ENCODE measurements at regions not wholly inside any gene's neighbourhood (a gene's known extent, or its start where the extent isn't known, plus 50 kb on each side); places are given as distances from the start of the nearest gene placed in this dataset.

DNA sequence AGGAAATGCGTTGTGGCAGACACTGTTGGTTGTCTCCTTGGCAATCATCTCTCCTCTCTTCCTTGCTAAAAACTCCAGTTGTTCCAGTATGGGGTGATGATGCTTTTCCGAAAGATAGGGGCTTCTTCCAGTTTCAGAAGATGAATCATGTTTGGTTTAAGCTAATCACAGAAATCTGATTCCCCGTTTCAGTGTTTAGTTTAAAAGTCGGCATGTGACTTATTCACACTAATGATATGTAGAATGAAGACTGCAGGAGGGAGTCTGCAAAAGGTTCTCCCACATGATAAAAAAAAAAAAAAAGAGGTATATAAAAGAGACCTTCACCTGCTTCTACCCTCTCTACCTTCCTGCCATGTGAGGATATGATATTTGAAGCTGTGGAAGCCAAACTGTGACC lies 239.0 kb upstream of the SIX2 start:
- DNase-seq, result no peak

DNA sequence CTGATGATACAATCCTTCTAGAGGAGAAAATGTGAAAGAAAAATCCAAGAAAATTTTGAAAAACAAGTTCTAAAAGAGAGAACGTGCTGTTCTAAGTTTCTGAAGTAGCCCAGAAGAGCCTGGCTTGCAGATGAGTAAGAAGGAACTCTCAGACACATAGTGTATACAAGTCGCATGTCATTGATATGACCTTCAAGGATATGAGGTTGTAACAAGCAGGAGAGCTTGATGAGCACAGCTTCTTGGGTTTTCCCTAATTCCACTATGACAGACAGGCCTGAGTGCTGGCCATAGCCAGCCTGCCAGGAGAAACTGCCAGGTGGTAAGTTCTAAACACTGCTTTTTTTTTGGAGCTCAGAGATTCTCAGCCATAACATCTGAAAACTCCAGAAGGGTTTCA lies 235.7 kb upstream of the SIX2 start:
- DNase-seq, result no peak

DNA sequence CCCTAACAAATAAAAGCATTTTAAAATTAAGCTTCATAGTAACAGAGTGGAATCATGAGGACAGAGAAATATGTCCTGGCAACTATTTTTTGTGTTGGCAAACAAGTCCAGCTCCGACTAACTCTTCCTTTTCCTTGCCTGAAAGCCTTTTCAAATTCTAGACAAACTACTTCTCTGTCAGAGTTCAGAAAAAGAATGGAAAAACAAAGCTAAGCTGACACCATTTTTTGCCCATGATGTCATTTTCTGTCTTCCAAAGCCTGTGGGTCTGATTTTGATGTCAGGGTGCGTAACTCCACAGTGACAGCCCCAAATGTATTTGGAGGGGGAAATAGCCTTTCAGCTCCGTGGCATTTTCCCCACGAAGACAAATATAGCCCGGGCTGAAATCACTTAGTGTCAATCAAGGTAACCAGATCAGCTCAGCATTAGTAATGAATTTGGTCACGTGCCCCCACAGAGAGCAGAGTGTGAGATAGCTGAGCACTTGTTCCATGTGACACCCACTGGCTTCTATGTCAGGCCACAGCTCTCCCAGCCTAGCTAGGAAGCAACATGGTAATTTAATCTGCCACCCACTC lies 233.0 kb upstream of the SIX2 start:
- DNase-seq, result no peak

DNA sequence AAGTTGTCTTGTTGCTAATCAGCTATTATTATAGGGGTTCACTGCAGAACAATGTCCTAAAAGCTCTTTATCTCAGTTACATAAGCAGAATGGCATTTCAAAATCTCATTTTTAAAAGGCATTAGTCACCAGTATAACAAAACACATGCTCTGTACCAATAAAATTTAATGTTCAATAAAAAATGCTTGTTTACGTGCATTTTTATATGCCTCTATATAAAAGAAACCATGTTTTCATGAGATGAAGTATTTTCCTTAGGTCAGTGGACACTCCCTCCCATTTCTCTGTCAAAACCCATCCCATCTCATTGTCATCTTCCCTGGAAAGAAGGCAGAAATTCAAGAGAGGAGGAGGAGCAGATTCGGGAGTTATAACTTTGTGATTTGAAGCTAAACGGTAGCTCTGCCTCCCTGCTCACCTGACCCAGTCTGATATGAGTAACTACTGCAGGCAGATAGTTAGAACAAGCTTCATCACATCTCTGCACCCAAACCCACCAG lies 231.9 kb upstream of the SIX2 start:
- no peak for DNase-seq

DNA sequence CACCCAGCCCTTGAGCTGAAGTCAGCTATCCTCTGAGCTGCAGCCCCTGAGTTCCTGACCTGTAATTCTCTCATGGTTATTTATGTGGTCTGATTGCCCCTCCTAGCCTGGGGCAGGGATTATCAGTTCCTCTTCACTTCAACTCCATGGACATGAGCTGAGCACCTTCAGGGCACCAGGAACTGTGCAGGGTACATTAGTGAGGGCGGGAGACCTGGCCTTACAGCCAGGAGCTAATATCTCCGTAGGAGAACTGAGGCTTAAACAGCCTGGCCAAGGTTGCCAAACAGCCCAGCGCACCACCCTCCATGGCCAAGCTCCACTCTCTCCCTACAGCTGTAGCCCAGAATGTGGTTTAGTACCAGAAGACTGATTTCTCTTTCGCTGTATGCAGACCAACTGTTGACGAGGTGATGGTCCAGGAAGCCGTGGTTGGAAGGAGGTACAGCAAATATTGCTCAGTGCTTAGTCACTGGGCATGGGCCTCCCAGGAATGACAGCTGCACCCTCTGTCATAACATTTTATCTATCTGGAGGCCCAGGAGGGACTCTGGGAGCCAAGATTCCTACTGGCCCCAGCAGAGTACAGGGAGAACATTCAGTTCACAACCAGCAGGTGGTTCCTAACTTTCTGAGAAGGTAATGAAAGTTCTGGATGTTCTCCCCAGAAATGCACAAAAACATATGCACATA lies 228.7 kb upstream of the SIX2 start:
- no peak for DNase-seq

DNA sequence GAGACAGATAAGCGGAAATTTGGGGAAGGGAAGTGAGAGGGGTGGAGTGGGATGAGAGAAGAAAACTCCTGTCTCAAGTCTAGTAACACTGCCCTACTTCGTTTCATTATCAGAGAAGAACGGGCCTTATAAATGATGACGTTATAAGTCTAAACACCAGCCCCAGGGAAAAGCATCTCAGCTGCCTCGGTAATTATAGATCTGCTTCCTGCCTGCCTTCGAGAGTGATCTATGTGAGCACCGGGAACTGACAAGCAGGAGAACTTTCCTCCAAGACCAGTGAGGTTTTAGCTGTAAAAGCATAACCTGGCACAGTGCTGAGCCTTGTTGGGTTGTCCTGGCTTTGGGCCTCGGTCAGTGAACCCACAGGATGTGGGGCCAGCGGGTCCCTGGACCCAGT lies 227.9 kb upstream of the SIX2 start:
- no peak for DNase-seq

DNA sequence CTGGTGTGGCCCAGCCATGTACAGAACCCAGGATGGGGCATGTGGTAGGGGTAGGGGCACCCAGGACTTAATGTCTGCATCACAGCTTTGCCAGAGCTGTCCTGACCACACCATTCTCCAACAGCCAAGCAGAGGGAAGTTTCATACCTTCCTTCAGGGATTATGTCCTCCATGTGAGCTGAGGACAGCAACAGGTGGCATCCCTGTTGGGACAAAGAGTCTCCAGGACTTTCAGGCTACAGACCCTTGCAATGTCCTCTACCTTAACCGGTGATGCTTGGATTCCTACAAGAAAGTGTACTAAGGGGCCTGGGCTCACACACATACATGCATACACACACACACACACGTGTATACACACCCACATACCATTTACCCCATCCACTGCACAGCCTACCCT lies 227.0 kb upstream of the SIX2 start:
- DNase-seq, result no peak

DNA sequence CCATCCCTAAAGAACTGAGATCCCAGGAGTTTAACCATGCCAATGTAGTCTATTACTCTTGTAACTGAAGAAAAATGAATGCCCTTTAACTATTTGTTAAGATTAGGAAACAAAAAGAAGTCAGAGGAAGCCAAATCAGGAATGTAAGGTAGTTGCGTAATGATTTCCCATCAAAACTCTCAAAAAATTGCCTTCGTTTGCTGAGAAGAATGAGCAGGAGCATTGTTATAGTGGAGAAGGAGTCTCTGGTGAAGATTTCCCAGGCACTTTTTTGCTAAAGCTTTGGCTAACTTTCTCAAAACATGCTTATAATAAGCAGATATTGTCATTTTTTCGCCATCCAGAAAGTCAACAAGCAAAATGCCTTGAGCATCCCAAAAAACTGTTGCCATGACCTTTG lies 224.0 kb upstream of the SIX2 start:
- no peak for DNase-seq

DNA sequence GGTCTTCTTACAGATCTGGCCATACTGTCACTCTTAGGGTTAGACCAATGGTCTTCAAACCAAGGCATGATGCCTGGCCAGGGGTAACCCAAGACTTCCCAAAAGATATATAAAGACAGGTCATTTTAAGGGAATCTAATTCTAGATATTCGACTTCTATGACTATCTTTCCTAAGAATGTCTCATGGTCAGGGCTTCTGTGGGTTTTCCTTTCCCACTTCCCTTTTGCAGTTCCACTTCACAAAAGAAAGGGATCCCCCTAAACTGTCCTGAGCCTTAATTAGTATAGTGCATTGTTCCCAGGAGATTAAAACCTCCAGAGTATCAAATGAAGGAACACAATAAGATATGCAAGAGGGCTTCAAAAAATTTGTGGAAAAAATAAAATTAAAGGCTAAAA lies 223.6 kb upstream of the SIX2 start:
- no peak for DNase-seq

DNA sequence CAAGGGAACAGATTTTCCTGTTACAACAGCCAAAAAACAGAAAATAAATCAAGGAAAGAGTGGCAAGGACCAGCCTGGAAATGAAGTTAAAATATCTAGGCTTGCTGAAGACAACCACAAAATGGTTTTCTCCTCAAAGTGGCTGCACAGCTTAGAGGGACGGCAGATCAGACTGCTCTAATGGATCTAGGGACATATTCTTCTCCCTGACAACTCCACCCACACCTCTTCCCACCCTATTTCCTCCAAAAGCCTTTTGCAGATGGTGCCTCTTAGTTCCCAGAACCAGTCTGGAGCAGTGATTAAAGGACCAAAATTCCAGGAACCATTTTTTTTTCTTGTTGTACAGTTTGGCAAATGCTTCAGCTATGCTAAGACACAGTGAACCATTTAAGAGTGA lies 220.2 kb upstream of the SIX2 start:
- no peak for DNase-seq

DNA sequence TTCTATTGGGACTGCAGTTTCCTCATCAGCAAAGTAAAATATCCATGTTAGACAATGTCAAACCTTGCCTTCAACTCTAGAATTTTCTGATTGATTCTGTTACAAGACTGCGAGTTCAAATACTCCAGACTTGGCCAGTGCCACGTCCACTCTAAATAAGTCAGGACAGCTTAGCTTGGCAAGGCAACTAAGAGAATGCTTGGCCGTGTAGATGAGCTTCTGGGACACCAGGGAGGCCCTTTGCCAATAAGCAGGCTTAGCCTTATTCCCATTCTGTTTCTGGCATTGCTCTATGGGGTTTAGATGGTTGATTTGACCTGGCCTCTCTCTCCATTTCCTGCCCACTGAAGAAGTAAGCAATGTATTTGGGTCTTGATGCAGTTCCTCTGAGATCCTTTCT lies 218.1 kb upstream of the SIX2 start:
- DNase-seq, result no peak

DNA sequence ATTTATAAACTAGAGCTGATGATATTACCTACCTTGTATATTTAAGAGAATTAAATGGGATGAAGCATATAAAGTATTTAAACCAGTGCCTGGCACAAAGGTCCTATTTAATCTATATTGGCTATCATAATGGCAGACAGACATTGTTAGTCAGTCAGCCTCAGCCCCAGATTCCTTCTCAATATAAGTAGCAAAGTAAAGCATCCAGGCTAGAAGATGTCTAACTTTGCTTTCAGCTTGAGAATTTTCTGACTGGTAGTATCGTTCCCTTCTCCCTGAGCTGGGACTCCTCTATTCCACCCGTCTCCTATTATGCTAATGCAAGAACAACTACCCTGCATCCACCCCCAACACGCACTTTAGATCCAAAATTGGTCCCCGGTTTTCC lies 215.7 kb upstream of the SIX2 start:
- DNase-seq, result no peak

DNA sequence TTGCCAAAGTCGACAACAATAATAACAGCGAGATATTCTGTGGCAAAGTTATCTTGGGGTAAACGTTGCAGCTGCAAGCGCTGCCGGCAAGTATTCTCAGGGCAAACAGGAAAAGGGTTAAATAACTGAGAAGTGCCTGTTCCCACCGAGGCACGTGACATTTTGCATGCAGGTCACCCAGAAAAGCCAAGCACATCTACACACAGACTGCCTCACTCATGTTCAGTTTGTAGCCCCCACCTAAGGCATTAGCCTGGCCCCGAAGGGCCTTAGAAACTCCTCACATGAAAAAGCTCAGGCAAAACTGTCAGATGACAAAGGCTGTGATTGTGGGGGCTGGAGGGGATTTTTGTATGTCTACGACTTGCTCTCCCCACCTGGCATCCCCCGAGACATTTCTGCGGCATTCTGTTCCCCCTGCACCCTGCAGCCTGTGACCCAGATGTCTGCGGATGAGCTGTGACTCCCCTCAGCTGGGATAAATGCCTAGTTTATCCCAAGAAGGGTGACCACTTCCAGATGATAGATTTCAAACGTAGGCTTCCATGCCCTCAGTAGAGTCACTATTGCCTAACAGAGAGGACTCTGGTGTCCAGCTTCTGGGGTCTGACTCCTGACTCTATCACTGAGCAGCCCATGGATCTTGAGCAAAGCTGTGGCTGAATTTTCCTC lies 215.2 kb upstream of the SIX2 start:
- no peak for DNase-seq

DNA sequence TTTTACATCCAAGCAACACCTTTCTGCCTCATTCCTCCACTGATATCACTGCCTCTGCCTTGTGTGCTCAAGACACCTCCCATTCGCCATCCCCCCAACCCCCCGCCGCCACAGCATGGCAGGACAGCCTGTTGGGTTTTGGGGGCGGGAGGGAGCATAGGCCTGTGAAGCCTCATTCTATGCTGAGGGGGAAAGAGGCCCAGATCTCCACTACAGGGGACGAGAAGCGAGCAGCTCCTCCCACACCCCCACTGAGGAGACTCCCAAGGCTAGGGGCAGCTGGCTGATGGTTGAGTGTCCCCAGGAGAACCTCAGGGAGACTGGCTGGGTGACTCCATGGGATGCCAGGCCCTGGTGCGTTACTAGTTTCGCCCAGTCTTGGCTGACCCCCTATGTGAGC lies 214.3 kb upstream of the SIX2 start:
- DNase-seq, result no peak

DNA sequence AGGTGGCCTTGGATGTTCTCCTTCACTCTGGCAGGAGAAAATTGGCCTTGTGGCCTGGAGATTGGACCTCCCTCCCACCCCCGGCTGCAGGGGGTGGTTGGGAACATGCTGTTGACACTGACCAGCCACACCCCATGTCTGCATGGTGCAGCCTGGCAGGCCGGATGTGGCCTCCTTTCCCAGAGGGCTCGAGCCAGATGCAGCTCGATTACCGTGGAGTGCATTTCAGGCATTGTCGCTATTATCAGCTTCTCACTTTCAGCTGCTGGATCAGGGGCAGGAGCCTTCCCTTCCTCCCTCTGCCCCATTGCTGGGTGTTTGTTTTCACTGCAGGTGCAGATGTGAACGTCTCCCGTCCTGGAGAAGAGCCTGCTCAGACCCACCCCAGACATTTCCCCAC lies 211.0 kb upstream of the SIX2 start:
- no peak for DNase-seq

DNA sequence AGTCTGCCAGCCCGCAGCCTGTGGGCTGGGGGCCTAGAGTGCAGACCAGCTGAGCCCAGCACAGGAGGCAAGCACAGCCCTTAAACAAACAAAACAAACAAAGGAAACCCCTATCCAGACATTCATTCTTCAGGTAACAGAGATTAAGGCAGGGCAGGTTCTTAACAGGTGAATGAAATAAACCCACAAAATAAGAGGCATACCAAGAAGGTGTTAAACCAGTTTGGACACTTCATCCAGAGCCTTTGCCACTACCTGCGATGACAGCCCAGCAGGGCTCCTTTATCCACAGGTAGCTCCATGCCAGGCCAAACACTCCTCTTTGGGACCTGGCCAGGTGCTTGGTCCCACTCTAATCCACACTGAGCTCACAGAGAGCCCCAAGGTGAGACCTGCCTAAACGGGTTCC lies 209.7 kb upstream of the SIX2 start:
- no peak for DNase-seq

DNA sequence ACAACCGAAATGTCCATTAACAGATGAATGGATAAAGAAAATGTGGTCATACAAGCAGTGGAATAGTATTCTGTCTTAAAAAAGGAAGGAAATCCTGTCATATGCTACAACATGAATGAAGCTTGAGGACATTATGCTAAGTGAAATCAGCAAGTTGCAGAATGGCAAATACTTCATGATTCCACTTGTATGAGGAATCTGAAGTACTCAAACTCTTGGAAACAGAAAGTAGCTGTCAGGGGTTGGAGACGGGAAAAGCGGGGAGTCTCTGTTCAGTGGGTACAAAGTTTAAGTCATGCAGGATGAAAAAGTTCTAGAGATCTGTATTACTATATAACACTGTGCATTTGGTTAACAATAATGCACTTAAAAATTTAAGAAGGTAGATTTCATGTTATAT lies 209.0 kb upstream of the SIX2 start:
- DNase-seq, result no peak

DNA sequence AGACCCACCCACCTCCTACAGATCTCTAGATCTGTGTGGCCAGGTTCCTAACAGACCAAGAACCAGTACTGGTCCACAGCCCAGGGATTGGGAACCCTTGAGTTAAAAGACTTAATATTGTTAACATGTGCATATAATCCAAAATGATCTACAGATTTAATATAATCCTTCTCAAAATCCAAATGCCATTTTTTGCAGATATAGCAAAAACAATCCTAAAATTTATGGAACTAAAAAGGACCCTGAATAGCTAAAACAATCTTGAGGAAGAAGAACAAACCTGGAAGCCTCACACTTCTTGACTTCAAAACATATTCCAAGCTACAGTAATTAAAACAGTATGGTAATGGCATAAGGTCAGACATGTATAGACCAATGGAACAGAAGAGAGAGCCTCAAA lies 206.9 kb upstream of the SIX2 start:
- DNase-seq, result no peak

DNA sequence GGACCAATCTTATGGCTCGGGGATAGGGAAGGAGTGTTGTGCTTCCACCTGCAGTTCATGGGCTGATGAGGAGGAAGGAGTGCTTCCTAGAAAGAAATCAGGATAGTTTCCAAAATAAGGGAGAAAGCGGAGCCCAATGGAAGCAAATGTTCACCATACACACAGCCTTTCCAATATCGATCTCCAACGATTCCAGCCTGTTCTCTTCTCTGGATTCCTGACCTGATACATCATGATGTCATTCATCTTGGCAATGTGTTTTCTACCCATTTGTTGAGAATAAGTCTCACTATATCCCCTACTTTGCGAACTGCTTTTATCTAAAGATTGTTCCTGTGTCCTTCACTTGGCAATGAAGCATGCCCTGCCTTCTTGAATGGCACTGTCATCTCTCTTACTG lies 205.3 kb upstream of the SIX2 start:
- DNase-seq, result no peak

DNA sequence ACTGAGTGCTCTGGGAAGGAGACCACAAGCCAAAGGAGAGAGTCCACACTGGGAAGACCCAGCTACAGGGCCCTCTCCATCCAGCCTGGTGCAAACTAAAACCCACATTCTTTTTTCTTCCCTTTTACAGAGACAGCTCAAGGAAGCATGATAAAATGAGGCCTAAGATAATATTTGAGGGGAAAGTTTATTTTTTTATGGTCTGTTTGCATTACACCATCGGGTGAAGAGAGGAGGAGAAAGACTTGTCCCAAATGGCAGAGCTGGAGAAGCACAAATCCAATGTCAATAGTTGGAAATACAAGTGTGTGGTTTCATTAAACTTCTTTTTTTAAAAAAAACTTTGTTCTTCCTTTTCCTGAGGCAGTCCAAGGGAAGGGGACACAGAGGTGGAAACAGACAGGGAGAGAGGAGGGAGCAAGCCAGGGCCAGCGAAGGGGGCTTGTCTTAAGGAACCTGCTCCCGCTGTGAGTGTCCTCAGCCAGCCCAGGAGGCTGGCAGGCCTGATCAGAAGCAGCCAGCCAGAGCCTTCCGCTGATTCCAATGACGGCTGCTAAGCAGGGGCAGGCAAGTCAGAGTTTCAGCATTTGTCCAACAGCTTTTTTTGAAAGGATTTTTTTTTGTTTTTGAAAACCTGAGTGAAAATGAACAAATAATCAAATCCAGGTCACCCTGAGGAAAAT lies 203.8 kb upstream of the SIX2 start:
- no peak for DNase-seq

DNA sequence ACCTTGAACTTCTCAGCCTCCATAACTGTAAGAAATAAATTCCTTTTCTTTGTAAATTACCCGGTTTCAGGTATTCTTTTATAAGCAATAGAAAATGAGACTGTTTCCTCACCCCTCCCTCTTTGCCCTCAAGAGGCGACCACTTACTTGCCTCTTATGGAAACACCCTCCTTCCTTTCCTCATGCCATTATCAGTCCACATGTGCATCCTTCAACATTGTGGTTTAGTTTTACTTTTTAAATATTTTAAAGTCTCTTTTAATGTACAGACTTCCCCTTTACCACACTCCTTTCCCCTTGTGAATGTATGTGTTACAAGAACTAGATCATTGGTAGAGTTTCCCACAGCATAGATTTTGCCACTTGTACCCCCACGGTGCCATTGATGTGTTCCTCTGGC lies 202.4 kb upstream of the SIX2 start:
- DNase-seq, result no peak

DNA sequence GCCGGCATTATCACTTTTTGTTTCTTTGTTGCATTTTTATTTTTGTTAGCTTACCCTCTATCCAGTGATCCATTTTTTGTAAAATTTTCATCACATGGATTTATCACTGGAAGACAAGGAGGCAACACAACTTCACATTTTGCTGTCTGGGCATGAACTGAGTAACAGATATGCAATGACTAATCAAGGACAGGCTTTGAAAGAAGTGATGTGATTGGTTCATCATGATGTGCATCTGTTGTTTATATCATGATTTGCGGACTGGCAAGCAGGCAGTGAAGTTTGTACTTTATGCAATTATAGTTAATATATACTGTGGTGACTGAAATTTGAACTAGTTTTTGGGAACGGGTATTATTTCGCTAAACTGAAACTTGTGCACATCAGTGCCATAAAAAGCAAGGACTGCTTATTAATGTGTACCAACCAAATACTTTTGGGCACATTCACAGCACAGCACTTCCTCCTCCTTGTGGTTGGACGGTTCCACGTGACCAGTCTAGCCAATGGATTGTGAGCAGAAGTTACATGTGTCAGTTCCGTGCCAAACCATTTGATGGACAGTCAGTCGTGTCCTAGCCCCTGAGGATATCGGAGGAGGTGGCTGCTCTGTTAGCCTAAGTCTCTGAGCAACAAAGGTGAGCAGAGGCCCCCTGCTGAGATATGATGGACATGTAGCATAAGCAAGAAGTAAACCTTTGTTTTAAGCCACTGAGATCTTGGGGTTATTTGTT lies 201.4 kb upstream of the SIX2 start:
- DNase-seq, result no peak

DNA sequence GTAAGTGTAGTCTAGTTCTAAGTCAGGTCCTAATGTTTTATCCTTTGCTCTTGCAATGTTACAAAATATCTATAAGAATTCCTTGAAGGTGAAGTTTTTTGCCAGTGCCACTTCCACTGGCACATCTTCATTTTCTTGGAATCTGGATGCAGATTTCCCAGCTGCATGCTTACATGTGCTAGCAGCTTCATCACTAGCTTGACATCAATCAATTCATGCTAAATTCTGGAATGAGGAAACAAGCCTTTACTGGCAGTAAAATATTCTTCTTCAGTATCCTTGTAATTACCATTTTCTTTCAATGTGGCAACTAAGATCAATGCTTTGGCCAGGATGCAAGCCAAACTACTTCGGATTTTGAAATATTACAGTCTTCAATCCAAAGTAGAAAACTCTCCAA lies 200.6 kb upstream of the SIX2 start:
- DNase-seq, result no peak
